HL-60/S4 treated with retinoic acid at 250 ng/mL for 4 days and 3 days (cell line): ENCODE measurements at regions not wholly inside any gene's neighbourhood (a gene's known extent, or its start where the extent isn't known, plus 50 kb on each side); places are given as distances from the start of the nearest gene placed in this dataset.

ENCODE experiments used
- in situ Hi-C: fragments of 300-500 bp; cut with MboI; formaldehyde crosslinking; loops from 2 replicates; pipeline ENCODE4 v1.7.0; 2022; ENCODE audit warnings: low sequenced_read_pairs

GRCh38 chr2:191554240-191554639, 123.7 kb upstream of the NABP1 start:
- in situ Hi-C loops = loop anchor here (25.0 kb wide), 1 partner anchor 608 kb away; no protein-coding TSS in a partner anchor

DNA sequence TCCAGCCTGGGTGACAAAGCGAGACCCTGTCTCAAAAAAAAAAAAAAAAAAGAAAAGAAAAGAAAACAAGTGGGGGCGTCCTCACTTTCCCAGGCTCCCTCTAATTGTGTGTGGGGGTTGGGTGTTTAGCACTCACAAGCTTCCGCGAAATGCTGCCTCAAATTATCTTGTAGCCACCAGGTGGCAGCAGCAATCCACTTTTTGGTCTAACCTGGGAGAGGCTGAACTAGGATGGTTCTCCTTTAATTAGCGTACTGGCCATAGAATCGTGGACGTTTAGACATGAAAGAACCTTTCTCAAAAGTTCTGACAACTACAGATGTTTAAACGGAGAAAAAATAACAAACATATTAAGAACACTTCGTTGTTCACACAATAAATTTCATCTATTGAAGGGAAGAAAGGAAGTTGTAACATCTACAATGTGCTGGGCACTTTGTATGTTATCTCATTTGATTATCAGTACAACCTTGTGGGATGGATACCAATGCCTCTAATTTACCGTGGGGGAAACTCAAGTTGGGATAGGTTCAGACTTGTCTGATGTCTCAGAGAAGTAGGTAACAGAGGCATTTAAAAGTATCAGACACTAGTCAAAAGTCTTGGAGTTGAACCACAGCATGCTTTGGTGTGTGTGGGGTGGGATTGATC, 122.7 kb upstream of the NABP1 start:
- in situ Hi-C loops = loop anchor here (25.0 kb wide), 1 partner anchor 607 kb away; no protein-coding TSS in a partner anchor

DNA sequence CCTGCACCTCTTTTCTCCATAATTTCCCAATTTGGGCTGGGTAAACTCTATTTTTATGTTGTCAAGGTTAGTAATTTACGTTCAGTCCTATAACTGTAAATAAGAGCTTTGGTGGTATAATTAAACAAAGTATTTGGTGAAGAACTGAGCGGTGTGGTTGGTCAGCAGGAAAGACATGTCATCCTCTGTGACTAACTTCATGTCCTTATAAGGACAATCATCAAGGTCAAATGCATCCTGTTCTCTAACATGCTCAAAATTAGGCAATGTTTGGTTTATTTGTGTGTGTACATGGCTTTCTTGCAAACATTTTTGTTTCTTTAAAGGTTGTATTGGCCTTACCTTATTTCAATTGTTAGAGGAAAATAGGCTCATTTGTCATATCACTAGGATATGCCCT, 121.5 kb upstream of the NABP1 start:
- in situ Hi-C loops = loop anchor here (25.0 kb wide), 1 partner anchor 606 kb away; no protein-coding TSS in a partner anchor

- in situ Hi-C loops = loop anchor here (25.0 kb wide), 1 partner anchor 604 kb away; no protein-coding TSS in a partner anchor
Measured at GRCh38 chr2:191557841-191558240, 120.1 kb upstream of the NABP1 start.

DNA sequence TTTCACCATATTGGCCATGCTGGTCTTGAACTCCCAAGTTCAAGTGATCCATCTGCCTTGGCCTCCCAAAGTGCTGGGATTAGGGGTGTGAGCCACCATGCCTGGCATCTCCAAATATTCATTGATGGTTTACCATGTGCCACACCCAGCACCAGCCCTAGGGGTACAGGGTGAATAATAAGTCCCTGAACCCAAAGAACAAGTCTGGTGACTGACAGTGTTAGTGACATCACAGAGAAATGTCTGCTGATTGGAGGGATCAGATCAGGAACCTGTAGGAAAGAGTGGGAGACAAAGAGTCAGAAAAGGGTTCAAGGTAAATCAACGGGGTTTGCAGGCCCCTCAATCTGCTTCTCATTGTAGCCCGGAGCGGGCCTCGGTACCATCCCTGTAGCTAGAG, 118.4 kb upstream of the NABP1 start:
- in situ Hi-C loops = loop anchor here (25.0 kb wide), 1 partner anchor 603 kb away; no protein-coding TSS in a partner anchor

DNA sequence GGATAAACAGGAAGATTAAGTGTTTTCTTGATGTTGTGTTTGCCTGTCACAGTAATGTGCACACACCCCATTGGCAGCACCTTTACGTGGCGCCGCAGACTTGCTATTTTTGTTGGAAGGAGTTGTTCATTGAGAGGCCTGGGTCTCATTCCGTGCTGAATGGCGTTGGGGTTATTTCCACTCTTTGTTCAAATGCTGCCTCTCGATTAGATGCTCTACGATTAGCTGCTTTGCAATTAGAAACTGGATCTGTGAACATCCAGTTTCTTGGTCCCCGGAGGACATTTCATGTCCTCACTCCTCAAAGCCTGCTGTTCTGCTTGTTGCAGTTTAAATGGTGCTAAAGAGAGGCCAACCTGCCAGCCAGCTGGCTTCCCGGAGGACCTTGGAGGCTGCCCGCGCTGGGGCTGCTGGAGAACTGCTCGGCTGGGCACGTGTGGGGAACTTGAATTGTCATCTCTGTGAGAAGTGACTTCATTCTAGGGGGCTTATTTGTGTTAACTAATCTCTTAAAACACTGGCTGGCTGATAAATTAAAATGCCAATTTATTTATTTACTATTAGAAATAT, 117.4 kb upstream of the NABP1 start:
- in situ Hi-C loops = loop anchor here (25.0 kb wide), 1 partner anchor 602 kb away; no protein-coding TSS in a partner anchor

DNA sequence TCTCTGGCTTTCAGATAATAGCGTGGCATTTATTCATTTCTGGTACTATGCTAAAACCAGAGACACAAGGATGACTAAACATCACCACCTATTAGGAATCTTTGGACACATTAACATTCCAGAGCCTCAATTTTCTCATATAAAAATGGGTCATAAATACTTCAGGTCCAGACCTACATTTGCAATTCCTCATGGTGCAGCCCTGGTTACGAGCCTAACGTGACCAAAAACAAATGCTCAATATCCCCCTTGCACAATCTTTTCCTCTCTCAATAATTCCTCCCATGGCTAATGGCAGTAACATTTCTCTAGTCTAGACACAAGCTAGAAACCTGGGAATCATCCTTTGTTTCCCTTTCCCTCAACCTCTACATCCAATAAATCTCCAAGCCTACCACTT, 112.8 kb upstream of the NABP1 start:
- in situ Hi-C loops = loop anchor here (5.0 to 25.0 kb wide), 2 partner anchors 117 to 597 kb away; no protein-coding TSS in a partner anchor

- in situ Hi-C loops = loop anchor here (5.0 to 25.0 kb wide), 2 partner anchors 117 to 597 kb away; no protein-coding TSS in a partner anchor
Measured at GRCh38 chr2:191565647-191566198, 112.2 kb upstream of the NABP1 start.

DNA sequence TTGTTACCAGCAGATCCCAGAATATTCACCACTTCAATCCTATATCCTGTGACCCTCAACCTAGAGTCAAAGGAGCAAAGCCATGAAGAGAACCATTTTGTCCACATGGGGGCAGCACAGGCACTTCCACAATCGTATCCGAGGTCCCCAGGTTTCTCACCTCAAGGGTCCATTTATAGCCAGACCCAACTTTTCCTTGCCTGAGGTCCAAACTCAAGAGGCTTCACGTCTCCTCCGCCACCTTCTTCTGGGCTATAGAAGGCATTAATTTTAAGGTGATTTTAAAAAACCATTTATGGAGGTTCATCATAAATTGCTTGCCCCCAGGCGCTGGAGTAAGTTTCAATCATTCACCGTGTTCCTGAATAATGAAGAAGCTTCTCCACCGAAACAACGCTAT, 111.6 kb upstream of the NABP1 start:
- in situ Hi-C loops = loop anchor here (5.0 to 25.0 kb wide), 2 partner anchors 116 to 596 kb away; no protein-coding TSS in a partner anchor

- in situ Hi-C loops = loop anchor here (5.0 to 25.0 kb wide), 2 partner anchors 115 to 595 kb away; no protein-coding TSS in a partner anchor
Measured at GRCh38 chr2:191567206-191567605, 110.7 kb upstream of the NABP1 start.

DNA sequence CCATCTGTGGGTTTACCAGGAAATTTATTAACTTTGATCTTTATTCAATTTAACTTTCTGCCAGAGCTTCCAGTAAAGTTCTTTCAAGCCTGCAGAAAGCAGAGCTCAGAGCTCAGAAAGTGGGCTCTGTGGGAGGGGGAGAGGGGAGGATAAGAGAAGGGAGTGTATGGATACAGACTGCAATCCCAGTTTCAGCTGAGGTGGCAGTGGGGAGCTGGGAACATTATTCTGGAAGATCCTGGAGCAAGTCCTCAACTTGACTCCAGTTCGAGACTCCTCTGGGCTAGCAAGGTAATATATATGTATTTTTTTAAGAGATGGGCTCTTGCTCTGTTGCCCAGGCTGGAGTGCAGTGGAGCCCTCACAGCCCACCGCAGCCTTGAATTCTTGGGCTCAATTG, 108.9 kb upstream of the NABP1 start:
- in situ Hi-C loops = loop anchor here (5.0 to 25.0 kb wide), 2 partner anchors 113 to 593 kb away; no protein-coding TSS in a partner anchor

DNA sequence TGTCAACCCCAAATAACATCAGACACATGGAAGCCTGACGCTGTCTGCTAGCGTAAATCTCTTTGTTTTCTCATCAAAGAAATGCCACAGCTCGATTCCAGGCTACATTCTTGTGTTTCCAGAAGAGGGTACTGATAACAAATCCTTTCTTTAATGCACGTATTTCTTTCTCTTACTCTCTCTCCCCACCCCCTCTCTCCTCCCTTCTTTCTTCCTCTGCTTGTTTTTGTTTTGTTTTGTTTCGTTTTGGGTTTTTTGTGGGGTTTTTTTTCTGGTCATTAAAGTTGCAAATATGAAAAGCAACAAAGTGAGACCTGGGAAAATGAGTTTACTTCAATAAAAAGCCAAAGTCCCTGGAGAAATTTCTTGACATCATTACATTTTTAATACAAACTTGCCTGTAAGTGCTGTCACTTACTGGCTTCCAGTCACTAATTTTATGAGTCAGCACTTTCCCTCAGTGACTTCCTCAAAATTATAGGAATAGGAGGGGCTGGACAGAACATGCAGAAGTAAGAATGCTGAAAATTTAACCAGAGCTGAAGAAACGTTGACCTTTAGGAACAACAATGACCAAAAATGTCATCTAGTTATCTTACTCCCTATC, 106.7 kb upstream of the NABP1 start:
- in situ Hi-C loops = loop anchor here (25.0 kb wide), 1 partner anchor 591 kb away; no protein-coding TSS in a partner anchor

DNA sequence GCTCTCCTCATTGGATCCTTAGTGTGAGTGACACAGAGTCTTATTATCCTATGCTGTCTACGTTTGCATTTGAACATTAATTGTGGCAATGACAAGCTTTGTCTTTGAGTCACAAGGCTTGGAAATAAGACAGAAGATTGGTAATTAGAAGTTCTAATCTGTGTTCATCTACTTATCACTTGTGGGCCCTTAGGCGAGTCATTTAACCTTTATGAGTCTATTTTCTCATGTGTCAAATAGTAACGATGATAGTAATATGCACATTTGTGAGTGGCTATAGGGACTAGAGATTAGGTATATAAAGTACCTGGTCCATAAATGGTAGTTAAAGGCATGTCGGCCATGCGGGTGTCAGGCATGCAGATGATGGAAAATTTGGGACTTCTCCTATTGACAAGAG, 105.6 kb upstream of the NABP1 start:
- in situ Hi-C loops = loop anchor here (25.0 kb wide), 1 partner anchor 590 kb away; no protein-coding TSS in a partner anchor

DNA sequence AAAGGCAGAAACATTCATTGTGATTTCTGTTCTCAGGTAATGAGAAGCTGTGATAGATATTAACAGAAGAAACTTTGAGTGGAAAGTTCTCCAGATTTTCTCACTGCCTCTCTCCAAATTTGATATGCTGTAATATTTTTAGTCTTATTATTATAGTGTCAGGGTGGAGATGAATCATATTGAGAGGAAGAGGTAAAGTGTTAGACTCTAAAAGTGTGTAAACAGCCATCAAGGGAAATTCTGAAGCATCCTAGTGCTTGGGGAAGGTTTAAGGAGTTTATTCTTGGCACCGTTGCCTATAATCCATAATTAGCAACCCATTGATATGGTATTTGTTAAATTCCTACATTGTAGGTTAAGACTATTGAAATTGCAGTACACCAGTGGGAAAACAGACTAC, 104.7 kb upstream of the NABP1 start:
- in situ Hi-C loops = loop anchor here (25.0 kb wide), 1 partner anchor 589 kb away; no protein-coding TSS in a partner anchor

DNA sequence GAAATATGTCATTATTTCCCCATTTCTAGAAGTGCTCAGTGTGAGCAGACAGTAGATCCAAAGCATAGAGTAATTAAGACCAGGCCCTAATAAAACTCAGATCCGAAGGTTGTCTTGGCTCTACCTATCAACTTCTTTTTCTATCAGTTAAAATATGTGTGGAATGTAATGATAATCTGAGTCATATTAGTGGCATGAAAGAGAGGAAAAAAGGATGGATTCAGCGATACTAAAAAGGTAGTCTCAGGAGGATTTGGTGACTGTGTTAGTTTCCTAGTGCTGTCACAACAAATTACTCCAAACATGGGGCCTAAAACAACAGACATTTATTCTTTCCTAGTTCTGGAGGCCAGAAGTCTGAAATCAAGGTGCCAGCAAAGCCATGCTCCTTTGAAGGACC, 103.7 kb upstream of the NABP1 start:
- in situ Hi-C loops = loop anchor here (25.0 kb wide), 1 partner anchor 588 kb away; no protein-coding TSS in a partner anchor

DNA sequence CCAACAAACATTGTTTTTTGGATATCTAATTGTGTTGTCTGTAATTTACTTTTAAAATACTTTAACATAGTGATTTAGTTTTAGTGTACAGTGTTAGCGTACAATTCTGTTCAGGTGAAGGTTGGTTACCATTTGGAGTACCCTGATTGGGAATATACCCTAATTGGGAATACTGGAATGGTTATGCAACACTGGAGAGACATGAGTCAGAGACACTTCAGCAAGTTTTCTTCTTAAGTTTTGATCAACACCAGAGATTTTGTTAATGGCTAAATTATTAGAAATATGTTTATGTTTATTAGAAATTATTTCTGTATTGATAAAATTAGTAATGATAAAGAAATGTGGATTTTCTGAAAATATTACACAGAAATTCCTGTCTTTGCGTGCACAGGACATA, 100.3 kb upstream of the NABP1 start:
- in situ Hi-C loops = no loop called here

- in situ Hi-C loops = no loop called here
Measured at GRCh38 chr2:191578031-191578430, 99.9 kb upstream of the NABP1 start.

DNA sequence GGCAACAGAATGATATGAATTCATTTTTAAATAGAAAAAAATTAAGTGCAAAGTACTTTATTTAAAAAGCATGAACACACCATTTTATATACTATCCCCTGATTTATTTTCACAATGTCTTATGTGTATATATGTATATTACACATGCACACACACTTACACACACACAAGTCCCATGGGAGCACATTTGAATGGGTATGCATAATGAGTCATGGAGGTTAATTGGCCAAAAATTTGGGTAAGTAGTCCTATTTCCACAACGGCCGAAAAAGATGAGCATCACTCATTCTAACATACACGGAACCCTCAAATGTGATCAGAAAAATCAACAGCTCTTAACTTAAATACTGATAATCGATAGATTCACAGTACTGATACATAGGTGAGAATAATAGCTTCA, 97.4 kb upstream of the NABP1 start:
- in situ Hi-C loops = no loop called here

GRCh38 chr2:191581003-191581402, 96.9 kb upstream of the NABP1 start:
- in situ Hi-C loops = no loop called here

GRCh38 chr2:191582355-191582754, 95.6 kb upstream of the NABP1 start:
- in situ Hi-C loops = no loop called here

- in situ Hi-C loops = no loop called here
Measured at GRCh38 chr2:191591025-191591424, 86.9 kb upstream of the NABP1 start.
